K562 (cell line): ENCODE measurements at regions not wholly inside any gene's neighbourhood (a gene's known extent, or its start where the extent isn't known, plus 50 kb on each side); places are given as distances from the start of the nearest gene placed in this dataset.
A peak's percentile ranks its signal among the peaks of the same experiment; 100 is the strongest.

Source experiments
- CEBPB ChIP-seq: fragments of 450-650 bp; IDR thresholded peaks from 2 replicates; pipeline ENCODE4 v1.6.1; 2016; ENCODE audit warnings: missing genetic modification characterization, missing compliant biosample characterization
- CLOCK ChIP-seq: fragments of 250-450 bp; sonication (Bioruptor Pico); IDR thresholded peaks from 2 replicates; pipeline ENCODE4 v1.4.0; 2020; ENCODE audit warnings: mild to moderate bottlenecking, moderate library complexity, borderline replicate concordance
- E2F8 ChIP-seq: fragments of 450-650 bp; IDR thresholded peaks from 2 replicates; pipeline ENCODE4 v1.7.1; 2018; ENCODE audit warnings: mild to moderate bottlenecking, low read depth; ENCODE audit not compliant: partially characterized antibody
- EP300 ChIP-seq: IDR thresholded peaks from 2 replicates; pipeline ENCODE4 v1.6.1; 2012; ENCODE audit warnings: low read length, improper control_type of control experiment
- NFE2L1 ChIP-seq: fragments of 450-650 bp; IDR thresholded peaks from 2 replicates; pipeline ENCODE4 v1.6.1; 2016; ENCODE audit warnings: missing genetic modification characterization, low read depth, mild to moderate bottlenecking, missing compliant biosample characterization, moderate library complexity, borderline replicate concordance
- NFIC ChIP-seq: fragments of 450-650 bp; IDR thresholded peaks from 2 replicates; pipeline ENCODE4 v1.6.1; 2017; ENCODE audit warnings: mild to moderate bottlenecking, inconsistent platforms
- SIN3A ChIP-seq, 2 experiments: fragments of 150-350 bp in 1 of 2; IDR thresholded peaks; 2 replicates each; pipeline ENCODE4 v1.6.1; 2011 to 2016; ENCODE audit warnings: borderline replicate concordance in 2 of 2, low read depth in 2 of 2, low read length in 2 of 2, mild to moderate bottlenecking in 2 of 2, moderate library complexity in 2 of 2; ENCODE audit not compliant: control insufficient read depth in 1 of 2
- SOX6 ChIP-seq: fragments of 450-650 bp; IDR thresholded peaks from 2 replicates; pipeline ENCODE4 v1.6.1; 2014; ENCODE audit warnings: mild to moderate bottlenecking
- U2AF2 ChIP-seq: fragments of 200-400 bp; formaldehyde crosslinking; optimal IDR thresholded peaks from 2 replicates; pipeline ENCODE3; 2017; ENCODE audit warnings: low read depth, mild to moderate bottlenecking, low read length
- ZNF24 ChIP-seq: fragments of 450-650 bp; IDR thresholded peaks from 2 replicates; pipeline ENCODE4 v1.6.1; 2016
- TF ChIP-seq, protein P1 (sequence below): fragments of 200-800 bp; sonication (Bioruptor generic); IDR thresholded peaks from 2 replicates; pipeline ENCODE4 v1.6.1; 2017; ENCODE audit warnings: missing genetic modification characterization, missing compliant biosample characterization

DNA sequence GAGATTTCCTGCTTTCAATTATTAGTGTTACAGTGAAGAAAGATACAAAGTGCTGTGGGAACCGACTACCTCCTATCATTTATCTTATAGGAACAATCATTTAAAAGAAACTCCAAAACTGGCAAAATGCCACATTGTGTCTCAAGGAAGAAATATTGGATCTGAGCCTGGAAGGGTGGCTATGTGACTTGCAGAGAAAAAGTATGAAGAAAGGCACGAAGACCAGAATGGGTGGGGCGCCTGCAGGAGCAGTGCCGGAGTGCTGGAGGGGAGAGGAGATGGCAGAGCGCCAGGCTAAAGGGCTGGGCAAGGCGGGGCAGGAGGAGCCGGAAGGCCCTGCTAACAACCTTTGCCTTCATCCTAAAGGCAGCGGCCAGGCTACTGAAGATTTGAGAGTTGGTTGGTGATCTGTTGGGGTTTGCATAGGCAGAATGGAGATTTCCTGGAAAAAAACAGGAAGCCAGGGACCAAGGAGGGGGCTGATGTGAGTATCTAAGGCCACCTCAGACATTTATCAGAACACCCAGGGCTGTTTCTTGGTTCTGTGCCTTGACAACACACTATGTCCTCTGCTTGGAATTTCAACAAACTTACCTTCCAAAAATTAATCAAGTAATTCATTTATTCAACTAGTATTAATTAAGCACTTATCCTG is 125.6 kb downstream of the MAFB start (continued):
- no peak for TF ChIP-seq ZNF24
- no peak for TF ChIP-seq CEBPB
- TF ChIP-seq EP300, result peak; percentile 62; the same call in 1 of the 2 replicates
- TF ChIP-seq E2F8, result no peak
- TF ChIP-seq, protein P1, sequence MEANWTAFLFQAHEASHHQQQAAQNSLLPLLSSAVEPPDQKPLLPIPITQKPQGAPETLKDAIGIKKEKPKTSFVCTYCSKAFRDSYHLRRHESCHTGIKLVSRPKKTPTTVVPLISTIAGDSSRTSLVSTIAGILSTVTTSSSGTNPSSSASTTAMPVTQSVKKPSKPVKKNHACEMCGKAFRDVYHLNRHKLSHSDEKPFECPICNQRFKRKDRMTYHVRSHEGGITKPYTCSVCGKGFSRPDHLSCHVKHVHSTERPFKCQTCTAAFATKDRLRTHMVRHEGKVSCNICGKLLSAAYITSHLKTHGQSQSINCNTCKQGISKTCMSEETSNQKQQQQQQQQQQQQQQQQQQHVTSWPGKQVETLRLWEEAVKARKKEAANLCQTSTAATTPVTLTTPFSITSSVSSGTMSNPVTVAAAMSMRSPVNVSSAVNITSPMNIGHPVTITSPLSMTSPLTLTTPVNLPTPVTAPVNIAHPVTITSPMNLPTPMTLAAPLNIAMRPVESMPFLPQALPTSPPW (CRISPR knock-in tag), result peak; percentile 42; the same call in 1 of the 2 replicates
- peak; percentile 89 for TF ChIP-seq NFIC
- TF ChIP-seq NFE2L1 (tag), result no peak
- no peak for TF ChIP-seq SIN3A (IDR thresholded peaks at IDR 0.05; ENCODE audit: borderline replicate concordance in 2 of 2, control insufficient read depth in 1 of 2, low read depth in 2 of 2, low read length in 2 of 2)
- TF ChIP-seq U2AF2, result no peak
- TF ChIP-seq SOX6, result no peak
- TF ChIP-seq CLOCK, result no peak
